ENCODE measurements at regions not wholly inside any gene's neighbourhood (a gene's known extent, or its start where the extent isn't known, plus 50 kb on each side); places are given as distances from the start of the nearest gene placed in this dataset.

DNA sequence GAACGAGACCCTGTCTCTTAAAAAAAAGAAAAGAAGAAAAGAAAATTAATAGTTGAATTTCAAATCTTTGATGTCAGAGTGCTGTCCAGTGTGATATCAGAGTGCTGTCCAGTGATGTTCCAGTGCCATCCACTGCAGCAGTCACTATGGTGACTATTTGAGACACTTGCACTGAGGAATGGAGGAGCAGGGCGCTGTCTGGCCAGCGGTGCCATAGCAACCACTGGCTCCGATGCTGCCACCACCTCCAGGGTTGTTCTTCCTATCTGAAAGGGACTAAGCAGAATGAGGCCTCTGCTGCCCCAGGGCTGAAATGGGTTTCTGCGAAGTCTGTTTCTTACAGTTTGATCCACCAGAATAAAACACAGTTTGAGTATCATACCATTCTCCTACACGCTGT, 272.9 kb downstream of the NUAK1 start:
- no peak overlapping the region for H3K27ac ChIP-seq
- DNase-seq (no peak), ATAC-seq (ENCODE audit: low FRiP score in 2 of 2) (no peak)
- 87 to 90% methylated on average over 6 of the region's 6 CpGs for WGBS, 2 donors
- TF ChIP-seq POLR2A (IDR thresholded peaks at IDR 0.05) (no peak), EP300 (IDR thresholded peaks at IDR 0.05) (no peak), POLR2AphosphoS5 (IDR thresholded peaks at IDR 0.05) (no peak)
- TF ChIP-seq, protein P1, sequence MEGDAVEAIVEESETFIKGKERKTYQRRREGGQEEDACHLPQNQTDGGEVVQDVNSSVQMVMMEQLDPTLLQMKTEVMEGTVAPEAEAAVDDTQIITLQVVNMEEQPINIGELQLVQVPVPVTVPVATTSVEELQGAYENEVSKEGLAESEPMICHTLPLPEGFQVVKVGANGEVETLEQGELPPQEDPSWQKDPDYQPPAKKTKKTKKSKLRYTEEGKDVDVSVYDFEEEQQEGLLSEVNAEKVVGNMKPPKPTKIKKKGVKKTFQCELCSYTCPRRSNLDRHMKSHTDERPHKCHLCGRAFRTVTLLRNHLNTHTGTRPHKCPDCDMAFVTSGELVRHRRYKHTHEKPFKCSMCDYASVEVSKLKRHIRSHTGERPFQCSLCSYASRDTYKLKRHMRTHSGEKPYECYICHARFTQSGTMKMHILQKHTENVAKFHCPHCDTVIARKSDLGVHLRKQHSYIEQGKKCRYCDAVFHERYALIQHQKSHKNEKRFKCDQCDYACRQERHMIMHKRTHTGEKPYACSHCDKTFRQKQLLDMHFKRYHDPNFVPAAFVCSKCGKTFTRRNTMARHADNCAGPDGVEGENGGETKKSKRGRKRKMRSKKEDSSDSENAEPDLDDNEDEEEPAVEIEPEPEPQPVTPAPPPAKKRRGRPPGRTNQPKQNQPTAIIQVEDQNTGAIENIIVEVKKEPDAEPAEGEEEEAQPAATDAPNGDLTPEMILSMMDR (IDR thresholded peaks at IDR 0.05), result no peak
- H3K9me3 ChIP-seq, result no peaks in the 10 kb centered on the region
- H3K36me3 ChIP-seq, result no peaks in the 10 kb centered on the region
- no peaks in the 10 kb centered on the region for H3K27me3 ChIP-seq
- no peak overlapping the region for H3K4me3 ChIP-seq
- no peaks in the 10 kb centered on the region for H3K4me1 ChIP-seq

DNA sequence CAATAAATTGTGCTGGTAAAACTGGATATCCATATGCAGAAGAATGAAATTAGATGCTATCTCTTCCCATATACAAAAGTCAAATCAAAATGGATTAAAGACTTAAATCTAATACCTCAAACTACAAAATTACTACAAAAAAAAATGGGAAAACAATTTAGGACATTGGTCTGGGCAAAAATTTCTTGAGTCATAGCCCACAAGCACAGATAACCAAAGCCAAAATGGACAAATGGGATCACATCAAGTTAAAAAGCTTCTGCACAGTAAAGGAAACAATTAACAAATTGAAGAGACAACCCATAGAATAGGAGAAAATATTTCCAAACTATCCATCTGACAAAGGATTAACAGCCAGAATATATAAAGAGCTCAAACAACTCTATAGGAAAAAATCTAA, 264.6 kb downstream of the NUAK1 start:
- Histone ChIP-seq H3K9me3 (no peaks in the 10 kb centered on the region), H3K4me3 (no peak overlapping the region), H3K4me1 (no peaks in the 10 kb centered on the region), H3K36me3 (no peaks in the 10 kb centered on the region), H3K27me3 (no peaks in the 10 kb centered on the region), H3K27ac (no peak overlapping the region)
- DNase-seq, result no peak
- ATAC-seq (ENCODE audit: low FRiP score in 2 of 2), result no peak
- TF ChIP-seq EP300 (IDR thresholded peaks at IDR 0.05) (no peak), POLR2A (IDR thresholded peaks at IDR 0.05) (no peak), POLR2AphosphoS5 (IDR thresholded peaks at IDR 0.05) (no peak)
- TF ChIP-seq, protein P1 (IDR thresholded peaks at IDR 0.05), result no peak

DNA sequence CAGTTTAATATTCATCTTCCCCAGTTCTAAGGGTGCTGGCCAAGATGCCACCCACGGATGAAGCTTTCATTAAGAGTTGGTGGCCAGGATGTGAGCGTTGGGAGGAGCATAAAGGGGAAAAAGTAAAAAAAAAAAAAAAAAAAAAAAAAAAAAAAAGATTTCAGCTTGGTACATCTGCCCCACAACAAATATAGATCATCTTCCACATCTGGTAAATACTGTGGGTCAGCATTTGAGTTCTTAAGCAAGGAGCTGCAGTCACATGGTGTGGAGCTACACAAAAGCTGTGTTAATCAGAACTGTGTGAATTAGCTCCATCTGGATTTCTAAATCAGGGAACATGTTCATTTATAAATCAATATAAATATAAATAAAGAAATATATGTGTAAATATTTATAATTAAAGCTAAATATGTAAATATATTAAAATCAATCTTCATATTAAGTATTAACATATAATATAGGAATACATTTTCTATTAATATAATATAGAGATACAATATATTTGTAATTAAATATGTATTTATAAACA, 262.3 kb downstream of the NUAK1 start:
- no peak for TF ChIP-seq EP300 (IDR thresholded peaks at IDR 0.05)
- no peak for TF ChIP-seq POLR2AphosphoS5 (IDR thresholded peaks at IDR 0.05)
- TF ChIP-seq, protein P1 (IDR thresholded peaks at IDR 0.05), result no peak
- no peaks in the 10 kb centered on the region for H3K9me3 ChIP-seq

DNA sequence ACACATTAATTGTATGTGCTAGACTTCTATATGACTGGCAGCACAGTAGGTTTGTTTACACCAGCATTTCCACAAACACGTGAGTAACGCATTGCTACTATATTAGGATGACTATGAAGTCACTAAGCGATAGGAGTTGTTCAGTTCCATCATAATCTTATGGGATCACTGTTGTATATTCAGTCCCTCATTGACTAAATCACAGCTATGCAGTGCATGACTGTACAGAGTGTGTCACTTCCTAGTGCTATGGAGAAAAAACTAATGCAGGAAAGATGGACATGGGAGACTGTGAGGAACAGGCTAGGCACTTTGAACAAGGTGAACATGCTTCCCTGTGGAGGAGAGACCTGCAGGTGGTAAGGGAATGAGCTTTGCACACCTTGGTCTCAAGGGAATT, 259.8 kb downstream of the NUAK1 start:
- ATAC-seq (ENCODE audit: low FRiP score in 2 of 2), result no peak
- TF ChIP-seq EP300 (IDR thresholded peaks at IDR 0.05), result no peak
- no peak for TF ChIP-seq POLR2A (IDR thresholded peaks at IDR 0.05)
- TF ChIP-seq POLR2AphosphoS5 (IDR thresholded peaks at IDR 0.05), result no peak
- TF ChIP-seq, protein P1 (IDR thresholded peaks at IDR 0.05), result no peak
- Histone ChIP-seq H3K4me1 (no peaks in the 10 kb centered on the region), H3K9me3 (no peaks in the 10 kb centered on the region), H3K27me3 (no peaks in the 10 kb centered on the region), H3K36me3 (no peaks in the 10 kb centered on the region), H3K27ac (no peak overlapping the region), H3K4me3 (no peak overlapping the region)
- DNase-seq, result no peak
- 93 to 98% methylated on average over 3 of the region's 3 CpGs for WGBS, 2 donors

More for the DNA sequence above, 262.3 kb downstream of the NUAK1 start:
- Histone ChIP-seq H3K4me1 (no peaks in the 10 kb centered on the region), H3K27ac (no peak overlapping the region), H3K36me3 (no peaks in the 10 kb centered on the region), H3K27me3 (no peaks in the 10 kb centered on the region), H3K4me3 (no peak overlapping the region)
- 47 to 59% methylated on average over 2 of the region's 2 CpGs for WGBS, 2 donors
- ATAC-seq (ENCODE audit: low FRiP score in 2 of 2) (no peak), DNase-seq (no peak)

DNA sequence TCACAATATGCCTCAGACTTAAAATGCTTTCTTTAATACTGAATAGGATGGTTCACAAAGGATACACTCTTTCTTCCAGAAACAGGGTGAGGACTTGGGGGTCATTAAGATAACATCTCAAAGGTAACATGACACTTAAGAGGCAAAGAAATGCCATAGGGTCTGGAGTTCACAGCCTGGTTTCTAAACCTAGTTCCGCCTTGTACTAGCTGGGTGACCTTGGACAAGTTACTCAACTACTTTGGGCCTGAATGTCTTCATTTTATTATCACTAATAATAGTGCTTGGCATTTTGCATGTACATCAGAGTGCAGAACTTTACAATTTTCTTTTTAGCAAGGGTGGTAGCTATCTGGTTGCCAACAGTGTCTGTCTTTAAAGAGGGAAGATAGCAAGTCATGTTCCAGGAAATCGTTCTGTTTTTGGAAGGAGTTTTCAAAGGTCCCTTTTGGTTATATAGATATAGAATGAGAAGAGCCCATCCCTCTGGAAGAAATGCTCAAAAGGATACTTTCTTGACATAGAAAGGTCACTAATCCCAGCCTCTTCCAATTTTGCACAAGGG, 257.8 kb downstream of the NUAK1 start:
- Histone ChIP-seq H3K27ac (no peak overlapping the region), H3K4me1 (no peaks in the 10 kb centered on the region), H3K4me3 (no peak overlapping the region), H3K36me3 (no peaks in the 10 kb centered on the region), H3K9me3 (no peaks in the 10 kb centered on the region), H3K27me3 (no peaks in the 10 kb centered on the region)
- ATAC-seq (ENCODE audit: low FRiP score in 2 of 2) (no peak), DNase-seq (no peak)
- WGBS, 2 donors, result 43 to 92% methylated on average over 2 of the region's 2 CpGs
- TF ChIP-seq POLR2A (IDR thresholded peaks at IDR 0.05) (no peak), EP300 (IDR thresholded peaks at IDR 0.05) (no peak), POLR2AphosphoS5 (IDR thresholded peaks at IDR 0.05) (no peak)
- TF ChIP-seq, protein P1 (IDR thresholded peaks at IDR 0.05), result no peak

Measured in upper lobe of left lung (tissue), 6 donors.